HepG2 (cell line): ENCODE measurements at regions not wholly inside any gene's neighbourhood (a gene's known extent, or its start where the extent isn't known, plus 50 kb on each side); places are given as distances from the start of the nearest gene placed in this dataset.

Experiments used
- BRD4 ChIP-seq: sonication (generic); formaldehyde crosslinking; IDR thresholded peaks from 2 replicates; pipeline ENCODE4 v1.4.0; 2020; ENCODE audit warnings: missing genetic modification reagents
- FOXA3 ChIP-seq: IDR thresholded peaks from 2 replicates; pipeline ENCODE4 v1.6.1; 2016; ENCODE audit warnings: missing genetic modification reagents, missing compliant biosample characterization
- MAFF ChIP-seq: IDR thresholded peaks from 2 replicates; pipeline ENCODE4 v1.6.1; 2011; ENCODE audit warnings: low read depth, low read length, improper control_type of control experiment
- MATR3 ChIP-seq: sonication (generic); formaldehyde crosslinking; IDR thresholded peaks from 2 replicates; pipeline ENCODE4 v1.4.0; 2020; ENCODE audit warnings: missing genetic modification reagents
- MEIS1 ChIP-seq: sonication (generic); formaldehyde crosslinking; IDR thresholded peaks from 2 replicates; pipeline ENCODE4 v1.9.0; 2021; ENCODE audit warnings: mild to moderate bottlenecking, missing genetic modification reagents, moderate library complexity, borderline replicate concordance
- MXI1 ChIP-seq: IDR thresholded peaks from 3 replicates; pipeline ENCODE4 v1.6.1; 2012; ENCODE audit warnings: low read depth, low read length, inconsistent platforms, borderline replicate concordance
- NKX3-1 ChIP-seq: sonication (generic); formaldehyde crosslinking; IDR thresholded peaks from 2 replicates; pipeline ENCODE4 v1.5.0; 2020; ENCODE audit warnings: missing genetic modification reagents
- NR1H2 ChIP-seq: sonication (generic); formaldehyde crosslinking; IDR thresholded peaks from 2 replicates; pipeline ENCODE4 v1.8.1; 2022; ENCODE audit warnings: low read depth, missing genetic modification reagents, borderline replicate concordance
- RCOR2 ChIP-seq: IDR thresholded peaks from 2 replicates; pipeline ENCODE4 v1.6.1; 2016; ENCODE audit warnings: missing biosample characterization, missing genetic modification reagents
- TBX2 ChIP-seq: sonication (generic); formaldehyde crosslinking; IDR thresholded peaks from 2 replicates; pipeline ENCODE4 v1.5.0; 2020; ENCODE audit warnings: missing genetic modification reagents, mild to moderate bottlenecking, borderline replicate concordance
- ZNF136 ChIP-seq: sonication (generic); formaldehyde crosslinking; IDR thresholded peaks from 2 replicates; pipeline ENCODE4 v1.8.1; 2022; ENCODE audit warnings: low read depth, mild to moderate bottlenecking, moderate library complexity, missing genetic modification reagents
- ZNF180 ChIP-seq: sonication (generic); formaldehyde crosslinking; IDR thresholded peaks from 2 replicates; pipeline ENCODE4 v1.4.0; 2020; ENCODE audit warnings: low read depth, missing genetic modification reagents, borderline replicate concordance
- ZNF274 ChIP-seq: sonication (generic); formaldehyde crosslinking; IDR thresholded peaks from 2 replicates; pipeline ENCODE4 v1.5.1; 2020; ENCODE audit warnings: mild to moderate bottlenecking, missing genetic modification reagents
- ZNF382 ChIP-seq: sonication (generic); formaldehyde crosslinking; IDR thresholded peaks from 2 replicates; pipeline ENCODE4 v1.5.0; 2020; ENCODE audit warnings: missing genetic modification reagents, mild to moderate bottlenecking, borderline replicate concordance
- ZNF674 ChIP-seq: sonication (generic); formaldehyde crosslinking; IDR thresholded peaks from 2 replicates; pipeline ENCODE4 v1.5.0; 2020; ENCODE audit warnings: low read depth, mild to moderate bottlenecking, missing genetic modification reagents
- ZNF766 ChIP-seq: sonication (generic); formaldehyde crosslinking; IDR thresholded peaks from 2 replicates; pipeline ENCODE4 v1.5.0; 2020; ENCODE audit warnings: missing genetic modification reagents, borderline replicate concordance
- ZNF792 ChIP-seq: IDR thresholded peaks from 2 replicates; pipeline ENCODE4 v1.6.1; 2016
- ZNF891 ChIP-seq: sonication (generic); formaldehyde crosslinking; IDR thresholded peaks from 2 replicates; pipeline ENCODE4 v1.5.0; 2020; ENCODE audit warnings: mild to moderate bottlenecking, missing genetic modification reagents
- TF ChIP-seq, protein P1 (sequence below): sonication (generic); formaldehyde crosslinking; IDR thresholded peaks from 2 replicates; pipeline ENCODE4 v1.8.1; 2023; ENCODE audit warnings: mild to moderate bottlenecking, moderate library complexity, missing genetic modification reagents
- TF ChIP-seq, protein P2 (sequence below): sonication (generic); formaldehyde crosslinking; IDR thresholded peaks from 2 replicates; pipeline ENCODE4 v1.8.1; 2023; ENCODE audit warnings: mild to moderate bottlenecking, missing genetic modification reagents
- TF ChIP-seq, protein P3 (sequence below): sonication (generic); formaldehyde crosslinking; IDR thresholded peaks from one replicate; pipeline ENCODE4 v1.5.1; 2020; ENCODE audit warnings: mild to moderate bottlenecking, missing genetic modification reagents; ENCODE audit errors: not compliant biosample characterization

DNA sequence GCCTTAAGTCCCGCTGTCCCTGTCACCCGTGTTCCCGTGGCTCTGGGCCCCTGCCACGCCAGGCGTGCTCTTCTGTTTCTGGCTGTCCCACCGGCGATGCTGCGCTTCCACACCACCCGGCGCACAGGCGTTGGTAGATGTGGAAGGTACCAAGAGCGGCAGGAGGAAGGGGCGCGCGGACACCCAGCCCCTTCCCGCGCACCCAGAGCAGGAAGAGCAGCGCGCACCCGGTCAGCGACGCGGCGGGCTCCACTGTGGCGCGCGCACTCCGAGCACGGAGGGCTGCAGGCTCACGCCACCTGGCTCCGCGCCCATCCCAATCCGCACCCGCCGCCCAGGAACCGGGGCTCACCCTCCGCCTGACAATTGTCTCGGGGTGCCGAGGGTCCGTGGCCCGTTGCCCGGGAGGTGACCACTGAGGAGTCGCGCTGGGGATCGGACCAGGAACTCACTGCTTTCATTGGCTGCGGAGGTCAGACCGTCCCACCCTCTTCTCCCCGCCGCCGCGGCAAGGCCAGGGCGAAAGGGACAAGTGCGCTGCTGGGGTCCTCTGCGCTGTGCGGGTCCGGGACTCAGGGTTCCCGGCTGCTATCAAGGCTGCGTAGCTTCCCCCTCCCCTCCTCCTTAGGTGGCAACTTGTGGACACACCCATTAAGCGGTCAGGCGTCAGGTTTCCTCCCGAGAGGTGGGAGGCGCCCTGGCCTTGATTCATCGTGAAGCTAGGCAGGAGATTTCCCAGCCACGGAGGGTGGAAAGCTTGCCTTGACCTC lies 121.6 kb upstream of the ZNF92 start (continued):
- TF ChIP-seq, protein P1, sequence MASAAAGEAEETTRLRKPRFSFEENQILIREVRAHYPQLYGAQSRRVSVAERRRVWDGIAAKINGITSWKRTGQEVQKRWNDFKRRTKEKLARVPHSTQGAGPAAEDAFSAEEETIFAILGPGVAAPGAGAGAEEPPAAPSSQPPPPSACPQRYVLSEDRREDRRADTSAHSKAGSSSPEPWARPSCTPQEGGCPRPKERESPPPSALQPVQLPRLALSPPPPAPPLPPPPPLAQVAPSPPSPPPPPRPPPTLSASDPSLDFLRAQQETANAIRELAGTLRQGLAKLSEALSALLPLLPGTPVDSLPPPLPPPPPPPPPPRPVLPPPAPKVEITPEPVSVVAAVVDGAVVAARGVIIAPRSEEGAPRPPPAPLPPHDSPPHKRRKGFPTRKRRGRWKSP (CRISPR knock-in tag): peak; percentile 85
- TF ChIP-seq RCOR2 (CRISPR knock-in tag) (no peak), ZNF674 (CRISPR knock-in tag) (no peak), BRD4 (CRISPR knock-in tag) (0 out of 2 replicates have a peak, but pooled peaks have one; percentile 54), TBX2 (CRISPR knock-in tag) (peak; percentile 79; the same call in 1 of the 2 replicates), MATR3 (CRISPR knock-in tag) (no peak), MXI1 (no peak), ZNF766 (CRISPR knock-in tag) (0 out of 2 replicates have a peak, but pooled peaks have one; percentile 38), ZNF136 (CRISPR knock-in tag) (no peak), ZNF180 (no peak), ZNF792 (no peak), MEIS1 (peak; percentile 73; the same call in 1 of the 2 replicates), FOXA3 (CRISPR knock-in tag) (0 out of 2 replicates have a peak, but pooled peaks have one; percentile 5), ZNF891 (peak; percentile 60; the same call in 1 of the 2 replicates), NKX3-1 (CRISPR knock-in tag) (no peak), ZNF382 (CRISPR knock-in tag) (no peak), ZNF274 (peak; percentile 94), MAFF (no peak), NR1H2 (CRISPR knock-in tag) (no peak)
- TF ChIP-seq, protein P2, sequence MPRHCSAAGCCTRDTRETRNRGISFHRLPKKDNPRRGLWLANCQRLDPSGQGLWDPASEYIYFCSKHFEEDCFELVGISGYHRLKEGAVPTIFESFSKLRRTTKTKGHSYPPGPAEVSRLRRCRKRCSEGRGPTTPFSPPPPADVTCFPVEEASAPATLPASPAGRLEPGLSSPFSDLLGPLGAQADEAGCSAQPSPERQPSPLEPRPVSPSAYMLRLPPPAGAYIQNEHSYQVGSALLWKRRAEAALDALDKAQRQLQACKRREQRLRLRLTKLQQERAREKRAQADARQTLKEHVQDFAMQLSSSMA (CRISPR knock-in tag): no peak
- TF ChIP-seq, protein P3, sequence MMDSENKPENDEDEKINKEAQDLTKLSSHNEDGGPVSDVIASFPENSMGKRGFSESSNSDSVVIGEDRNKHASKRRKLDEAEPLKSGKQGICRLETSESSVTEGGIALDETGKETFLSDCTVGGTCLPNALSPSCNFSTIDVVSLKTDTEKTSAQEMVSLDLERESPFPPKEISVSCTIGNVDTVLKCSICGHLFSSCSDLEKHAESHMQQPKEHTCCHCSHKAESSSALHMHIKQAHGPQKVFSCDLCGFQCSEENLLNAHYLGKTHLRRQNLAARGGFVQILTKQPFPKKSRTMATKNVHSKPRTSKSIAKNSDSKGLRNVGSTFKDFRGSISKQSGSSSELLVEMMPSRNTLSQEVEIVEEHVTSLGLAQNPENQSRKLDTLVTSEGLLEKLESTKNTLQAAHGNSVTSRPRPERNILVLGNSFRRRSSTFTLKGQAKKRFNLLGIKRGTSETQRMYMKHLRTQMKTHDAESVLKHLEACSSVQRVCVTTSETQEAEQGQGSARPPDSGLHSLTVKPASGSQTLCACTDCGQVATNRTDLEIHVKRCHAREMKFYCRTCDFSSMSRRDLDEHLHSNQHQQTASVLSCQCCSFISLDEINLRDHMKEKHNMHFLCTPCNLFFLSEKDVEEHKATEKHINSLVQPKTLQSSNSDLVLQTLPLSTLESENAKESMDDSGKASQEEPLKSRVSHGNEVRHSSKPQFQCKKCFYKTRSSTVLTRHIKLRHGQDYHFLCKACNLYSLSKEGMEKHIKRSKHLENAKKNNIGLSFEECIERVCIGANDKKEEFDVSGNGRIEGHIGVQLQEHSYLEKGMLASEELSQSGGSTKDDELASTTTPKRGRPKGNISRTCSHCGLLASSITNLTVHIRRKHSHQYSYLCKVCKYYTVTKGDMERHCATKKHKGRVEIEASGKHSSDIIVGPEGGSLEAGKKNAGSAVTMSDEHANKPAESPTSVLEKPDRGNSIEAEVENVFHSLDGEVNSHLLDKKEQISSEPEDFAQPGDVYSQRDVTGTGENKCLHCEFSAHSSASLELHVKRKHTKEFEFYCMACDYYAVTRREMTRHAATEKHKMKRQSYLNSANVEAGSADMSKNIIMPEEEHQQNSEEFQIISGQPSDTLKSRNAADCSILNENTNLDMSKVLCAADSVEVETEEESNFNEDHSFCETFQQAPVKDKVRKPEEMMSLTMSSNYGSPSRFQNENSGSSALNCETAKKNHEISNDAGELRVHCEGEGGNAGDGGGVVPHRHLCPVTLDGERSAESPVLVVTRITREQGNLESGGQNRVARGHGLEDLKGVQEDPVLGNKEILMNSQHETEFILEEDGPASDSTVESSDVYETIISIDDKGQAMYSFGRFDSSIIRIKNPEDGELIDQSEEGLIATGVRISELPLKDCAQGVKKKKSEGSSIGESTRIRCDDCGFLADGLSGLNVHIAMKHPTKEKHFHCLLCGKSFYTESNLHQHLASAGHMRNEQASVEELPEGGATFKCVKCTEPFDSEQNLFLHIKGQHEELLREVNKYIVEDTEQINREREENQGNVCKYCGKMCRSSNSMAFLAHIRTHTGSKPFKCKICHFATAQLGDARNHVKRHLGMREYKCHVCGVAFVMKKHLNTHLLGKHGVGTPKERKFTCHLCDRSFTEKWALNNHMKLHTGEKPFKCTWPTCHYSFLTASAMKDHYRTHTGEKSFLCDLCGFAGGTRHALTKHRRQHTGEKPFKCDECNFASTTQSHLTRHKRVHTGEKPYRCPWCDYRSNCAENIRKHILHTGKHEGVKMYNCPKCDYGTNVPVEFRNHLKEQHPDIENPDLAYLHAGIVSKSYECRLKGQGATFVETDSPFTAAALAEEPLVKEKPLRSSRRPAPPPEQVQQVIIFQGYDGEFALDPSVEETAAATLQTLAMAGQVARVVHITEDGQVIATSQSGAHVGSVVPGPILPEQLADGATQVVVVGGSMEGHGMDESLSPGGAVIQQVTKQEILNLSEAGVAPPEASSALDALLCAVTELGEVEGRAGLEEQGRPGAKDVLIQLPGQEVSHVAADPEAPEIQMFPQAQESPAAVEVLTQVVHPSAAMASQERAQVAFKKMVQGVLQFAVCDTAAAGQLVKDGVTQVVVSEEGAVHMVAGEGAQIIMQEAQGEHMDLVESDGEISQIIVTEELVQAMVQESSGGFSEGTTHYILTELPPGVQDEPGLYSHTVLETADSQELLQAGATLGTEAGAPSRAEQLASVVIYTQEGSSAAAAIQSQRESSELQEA: peak; percentile 40
